ENCODE measurements at regions not wholly inside any gene's neighbourhood (a gene's known extent, or its start where the extent isn't known, plus 50 kb on each side); places are given as distances from the start of the nearest gene placed in this dataset.

GRCh38 chr7:23968791-23969190, 258.8 kb downstream of the STK31 start:
- ATAC-seq (no peak), DNase-seq (no peak)
- intact Hi-C loops (cut with DNase I) = no loop called here

GRCh38 chr7:23969443-23969842, 259.4 kb downstream of the STK31 start:
- intact Hi-C loops (cut with DNase I) = no loop called here
- DNase-seq (no peak), ATAC-seq (no peak)

GRCh38 chr7:23970193-23970592, 260.2 kb downstream of the STK31 start:
- ATAC-seq = no peak
- DNase-seq = no peak
- intact Hi-C loops (cut with DNase I) = no loop called here

- intact Hi-C loops (cut with DNase I) = no loop called here
- ATAC-seq (no peak), DNase-seq (no peak)
These were observed 261.0 kb downstream of the STK31 start for GRCh38 chr7:23971031-23971430.

- intact Hi-C loops (cut with DNase I) = no loop called here
- DNase-seq = no peak
- ATAC-seq = no peak
These were observed 262.0 kb downstream of the STK31 start for GRCh38 chr7:23972057-23972456.

GRCh38 chr7:23973264-23973663, 263.2 kb downstream of the STK31 start:
- no peak for DNase-seq
- no peak for ATAC-seq
- intact Hi-C loops (cut with DNase I) = no loop called here

- intact Hi-C loops (cut with DNase I) = no loop called here
- no peak for DNase-seq
- ATAC-seq = no peak
These were observed 270.1 kb downstream of the STK31 start for GRCh38 chr7:23980081-23980480.

GRCh38 chr7:23981314-23981713, 271.3 kb downstream of the STK31 start:
- ATAC-seq = no peak
- DNase-seq = no peak
- intact Hi-C loops (cut with DNase I) = no loop called here

- no peak for ATAC-seq
- intact Hi-C loops (cut with DNase I) = no loop called here
- DNase-seq = no peak
These were observed 271.7 kb downstream of the STK31 start for GRCh38 chr7:23981758-23982157.

GRCh38 chr7:24005517-24005916, 278.5 kb upstream of the NPY start:
- no peak for DNase-seq
- no peak for ATAC-seq
- intact Hi-C loops (cut with DNase I) = no loop called here

- DNase-seq (no peak), ATAC-seq (no peak)
- intact Hi-C loops (cut with DNase I) = no loop called here
These were observed 273.5 kb upstream of the NPY start for GRCh38 chr7:24010495-24010894.

GRCh38 chr7:24017519-24017918, 266.5 kb upstream of the NPY start:
- DNase-seq (no peak), ATAC-seq (no peak)
- intact Hi-C loops (cut with DNase I) = no loop called here

GRCh38 chr7:24018331-24018730, 265.7 kb upstream of the NPY start:
- intact Hi-C loops (cut with DNase I) = no loop called here
- no peak for DNase-seq

GRCh38 chr7:24019841-24020240, 264.1 kb upstream of the NPY start:
- intact Hi-C loops (cut with DNase I) = no loop called here
- ATAC-seq (no peak), DNase-seq (no peak)

More at GRCh38 chr7:24018331-24018730, 265.7 kb upstream of the NPY start:
- no peak for ATAC-seq

- no peak for DNase-seq
- ATAC-seq = no peak
- intact Hi-C loops (cut with DNase I) = no loop called here
These were observed 259.5 kb upstream of the NPY start for GRCh38 chr7:24024276-24025068.

GRCh38 chr7:24025094-24025493, 258.9 kb upstream of the NPY start:
- intact Hi-C loops (cut with DNase I) = no loop called here
- DNase-seq = no peak
- ATAC-seq = no peak

- no peak for ATAC-seq
- DNase-seq = no peak
- intact Hi-C loops (cut with DNase I) = no loop called here
These were observed 258.2 kb upstream of the NPY start for GRCh38 chr7:24025765-24026164.

GRCh38 chr7:24026351-24026750, 257.6 kb upstream of the NPY start:
- no peak for ATAC-seq
- intact Hi-C loops (cut with DNase I) = no loop called here
- DNase-seq = no peak

GRCh38 chr7:24029068-24029467, 254.9 kb upstream of the NPY start:
- intact Hi-C loops (cut with DNase I) = no loop called here
- DNase-seq (no peak), ATAC-seq (no peak)

GRCh38 chr7:24034251-24034650, 249.7 kb upstream of the NPY start:
- intact Hi-C loops (cut with DNase I) = no loop called here
- no peak for ATAC-seq
- DNase-seq = no peak

GRCh38 chr7:24035366-24036032, 248.5 kb upstream of the NPY start:
- ATAC-seq (no peak), DNase-seq (no peak)
- intact Hi-C loops (cut with DNase I) = no loop called here
